Neural cell (in vitro differentiated cells): ENCODE measurements at regions not wholly inside any gene's neighbourhood (a gene's known extent, or its start where the extent isn't known, plus 50 kb on each side); places are given as distances from the start of the nearest gene placed in this dataset.

Experiments used
- H2AFZ ChIP-seq: fragments of 200-600, 300-800 bp; sonication (generic), shearing (Covaris generic); 2 replicates; pipeline ENCODE4 v1.6.0; 2014; ENCODE audit warnings: low read depth, mild to moderate bottlenecking, antibody characterized with exemption, low read length, moderate library complexity
- H3F3A ChIP-seq: fragments of 200-600 bp; shearing (Covaris generic); 2 replicates; pipeline ENCODE4 v1.6.1; 2016; ENCODE audit warnings: mild to moderate bottlenecking, moderate library complexity, mixed read lengths, antibody characterized with exemption, low read length; ENCODE audit not compliant: insufficient read depth, poor library complexity, severe bottlenecking
- H3K27ac ChIP-seq: fragments of 200-600, 300-800 bp; sonication (generic), shearing (Covaris generic); 2 replicates; pipeline ENCODE4 v1.5.1; 2014; ENCODE audit warnings: mild to moderate bottlenecking, low read length, moderate library complexity
- H3K27me3 ChIP-seq: fragments of 300-800, 200-600 bp; sonication (generic), shearing (Covaris generic); 2 replicates; pipeline ENCODE4 v1.6.0; 2014; ENCODE audit warnings: mild to moderate bottlenecking, low read depth, low read length, moderate library complexity; ENCODE audit not compliant: insufficient read depth
- H3K36me3 ChIP-seq: fragments of 300-800, 200-600 bp; sonication (generic), shearing (Covaris generic); 2 replicates; pipeline ENCODE4 v1.5.1; 2014; ENCODE audit warnings: mild to moderate bottlenecking, antibody characterized with exemption, low read length, moderate library complexity; ENCODE audit not compliant: insufficient read depth
- H3K4me2 ChIP-seq: fragments of 300-800, 200-600 bp; sonication (generic), shearing (Covaris generic); 2 replicates; pipeline ENCODE4 v1.6.0; 2014; ENCODE audit warnings: mild to moderate bottlenecking, low read length
- H3K4me3 ChIP-seq: fragments of 300-800, 200-600 bp; sonication (generic), shearing (Covaris generic); 2 replicates; pipeline ENCODE4 v1.5.1; 2014; ENCODE audit warnings: mild to moderate bottlenecking, low read length, moderate library complexity
- H3K79me2 ChIP-seq: fragments of 200-600 bp; shearing (Covaris generic); replicated peaks from 2 replicates; pipeline ENCODE4 v1.6.0; 2014; ENCODE audit warnings: mild to moderate bottlenecking, low read length, moderate library complexity; ENCODE audit not compliant: insufficient read depth
- H3K9ac ChIP-seq: fragments of 300-800, 200-600 bp; sonication (generic), shearing (Covaris generic); 2 replicates; pipeline ENCODE4 v1.6.1; 2016; ENCODE audit warnings: mild to moderate bottlenecking, low read length, mixed read lengths
- H3K9me2 ChIP-seq: fragments of 200-600 bp; shearing (Covaris generic); 2 replicates; pipeline ENCODE4 v1.6.1; 2016; ENCODE audit warnings: mild to moderate bottlenecking, low read length, mixed read lengths; ENCODE audit not compliant: insufficient read depth
- H3K9me3 ChIP-seq: fragments of 200-600, 300-800 bp; sonication (generic), shearing (Covaris generic); 2 replicates; pipeline ENCODE4 v1.6.1; 2016; ENCODE audit warnings: mild to moderate bottlenecking, mixed run types, low read length, moderate library complexity, mixed read lengths
- H4K20me1 ChIP-seq: fragments of 200-600 bp; shearing (Covaris generic); 2 replicates; pipeline ENCODE4 v1.6.1; 2016; ENCODE audit warnings: mild to moderate bottlenecking, mixed run types; ENCODE audit not compliant: insufficient read depth
- CTCF ChIP-seq: fragments of 450-650 bp; IDR thresholded peaks from 2 replicates; pipeline ENCODE4 v1.5.1; 2014; ENCODE audit warnings: antibody characterized with exemption, mild to moderate bottlenecking, moderate library complexity; ENCODE audit not compliant: poor library complexity, severe bottlenecking
- EP300 ChIP-seq: fragments of 450-650 bp; conservative IDR thresholded peaks from 2 replicates; pipeline ENCODE4 v1.6.1; 2014; ENCODE audit warnings: antibody characterized with exemption, mild to moderate bottlenecking, moderate library complexity; ENCODE audit not compliant: poor library complexity, severe bottlenecking
- EZH2 ChIP-seq: fragments of 200-600, 300-800 bp; shearing (Covaris generic), sonication (generic); IDR thresholded peaks from 2 replicates; pipeline ENCODE4 v1.6.1; 2014; ENCODE audit warnings: antibody characterized with exemption, low read length, borderline replicate concordance, mild to moderate bottlenecking; ENCODE audit not compliant: insufficient read depth, poor library complexity, severe bottlenecking
- MXI1 ChIP-seq: fragments of 450-650 bp; conservative IDR thresholded peaks from 2 replicates; pipeline ENCODE4 v1.6.1; 2014; ENCODE audit warnings: antibody characterized with exemption, mild to moderate bottlenecking; ENCODE audit not compliant: poor library complexity, severe bottlenecking
- POLR2AphosphoS5 ChIP-seq: IDR thresholded peaks from 2 replicates; pipeline ENCODE4 v1.6.1; 2012
- RAD21 ChIP-seq: fragments of 450-650 bp; conservative IDR thresholded peaks from 2 replicates; pipeline ENCODE4 v1.6.1; 2014; ENCODE audit warnings: antibody characterized with exemption, mild to moderate bottlenecking, moderate library complexity
- REST ChIP-seq: IDR thresholded peaks from 2 replicates; pipeline ENCODE4 v1.6.1; 2012; ENCODE audit warnings: borderline replicate concordance
- SMC3 ChIP-seq: fragments of 450-650 bp; conservative IDR thresholded peaks from 2 replicates; pipeline ENCODE4 v1.6.1; 2014; ENCODE audit warnings: antibody characterized with exemption, mild to moderate bottlenecking, moderate library complexity; ENCODE audit not compliant: poor library complexity
- TAF1 ChIP-seq: IDR thresholded peaks from 2 replicates; pipeline ENCODE4 v1.6.1; 2012; ENCODE audit warnings: low read depth

GRCh38 chr5:103783669-103784068 lies 221.1 kb upstream of the NUDT12 start:
- Histone ChIP-seq H3K9ac (no peak overlapping the region), H3K4me3 (no peak overlapping the region), H3K4me2 (no peak overlapping the region), H2AFZ (no peak overlapping the region), H3K27ac (no peak overlapping the region), H3K27me3 (no peaks in the 10 kb centered on the region), H3K79me2 (no peaks in the 10 kb centered on the region), H3K9me3 (no peaks in the 10 kb centered on the region), H4K20me1 (no peaks in the 10 kb centered on the region), H3K9me2 (no peaks in the 10 kb centered on the region), H3F3A (no peaks in the 10 kb centered on the region), H3K36me3 (no peaks in the 10 kb centered on the region)
- TF ChIP-seq REST, result no peak
- no peak for TF ChIP-seq CTCF
- no peak for TF ChIP-seq POLR2AphosphoS5
- TF ChIP-seq SMC3, result no peak
- TF ChIP-seq TAF1, result no peak
- no peak for TF ChIP-seq EP300
- no peak for TF ChIP-seq EZH2
- TF ChIP-seq MXI1, result no peak
- no peak for TF ChIP-seq RAD21

- Histone ChIP-seq H3K9ac (no peak overlapping the region), H3K4me3 (no peak overlapping the region), H3K79me2 (no peaks in the 10 kb centered on the region), H3K27me3 (no peaks in the 10 kb centered on the region), H3K27ac (no peak overlapping the region), H4K20me1 (no peaks in the 10 kb centered on the region), H3K9me3 (no peaks in the 10 kb centered on the region), H3K4me2 (no peak overlapping the region), H3K36me3 (no peaks in the 10 kb centered on the region), H3F3A (no peaks in the 10 kb centered on the region), H3K9me2 (no peaks in the 10 kb centered on the region), H2AFZ (no peak overlapping the region)
- TF ChIP-seq TAF1 (no peak), RAD21 (no peak), CTCF (no peak), SMC3 (no peak), EZH2 (no peak), MXI1 (no peak), POLR2AphosphoS5 (no peak), EP300 (no peak), REST (no peak)
Measured at GRCh38 chr5:103780794-103781193, 218.2 kb upstream of the NUDT12 start.
